ENCODE measurements at regions not wholly inside any gene's neighbourhood (a gene's known extent, or its start where the extent isn't known, plus 50 kb on each side); places are given as distances from the start of the nearest gene placed in this dataset.

- TF ChIP-seq CTCF (IDR thresholded peaks at IDR 0.05) (no peak), POLR2AphosphoS5 (IDR thresholded peaks at IDR 0.05; ENCODE audit: insufficient read depth in 1 of 2, low read depth in 1 of 2) (no peak)
Observed at GRCh38 chr16:64343061-64343819, 778.6 kb downstream of the CDH11 start.

Data from vagina (tissue), 2 donors.